Heart left ventricle (tissue), 13 donors: ENCODE measurements at regions not wholly inside any gene's neighbourhood (a gene's known extent, or its start where the extent isn't known, plus 50 kb on each side); places are given as distances from the start of the nearest gene placed in this dataset.

ENCODE experiments used
- CTCF ChIP-seq, 12 donors: fragments of 200-600 bp; sonication (generic) in 4 of 12; IDR thresholded peaks; one replicate each; pipeline versions ENCODE4 v1.5.0 to v1.8.0; 2018 to 2022; ENCODE audit warnings: antibody characterized with exemption in 12 of 12, mild to moderate bottlenecking in 5 of 12
- POLR2A ChIP-seq, 2 donors: fragments of 450-650 bp; IDR thresholded peaks; one replicate each; pipeline ENCODE4 v1.6.1; 2017; ENCODE audit warnings: antibody characterized with exemption in 2 of 2, mild to moderate bottlenecking in 2 of 2, moderate library complexity in 2 of 2
- donor health status: ischemic (EF 13 %, LVEDD 7.1; RV severe dilation, severe dysfunction).
- donor health status: DM: no; HTN: yes; CAD: no.
- donor health status: DM: no; HTN: no; CAD: no.
- donor health status: ischemic (EF 25% LVEDD 6.9; RV normal size, moderate dysfunction).
- donor health status: ischemic (EF 25% LVEDD 5.7; RV mildly dilated, moderate dysfunction).
- donor health status: ischemic (EF 35%, LVEDD 5.7; RV mildly dilated, moderate dysfunction).
- donor health status: nonischemic (EF 11% LVEDD 7.7; RV severe dilation, severe dysfunction).
- donor health status: DM: yes; HTN: yes; CAD: no.
- donor health status: PGD.
- donor health status: ischemic (EF 29% LVEDD 5.4; RV normal size, mild dysfunction).
- donor health status: nonischemic (EF 23%, LVEDD 6.1; RV moderate dilation, normal function).

DNA sequence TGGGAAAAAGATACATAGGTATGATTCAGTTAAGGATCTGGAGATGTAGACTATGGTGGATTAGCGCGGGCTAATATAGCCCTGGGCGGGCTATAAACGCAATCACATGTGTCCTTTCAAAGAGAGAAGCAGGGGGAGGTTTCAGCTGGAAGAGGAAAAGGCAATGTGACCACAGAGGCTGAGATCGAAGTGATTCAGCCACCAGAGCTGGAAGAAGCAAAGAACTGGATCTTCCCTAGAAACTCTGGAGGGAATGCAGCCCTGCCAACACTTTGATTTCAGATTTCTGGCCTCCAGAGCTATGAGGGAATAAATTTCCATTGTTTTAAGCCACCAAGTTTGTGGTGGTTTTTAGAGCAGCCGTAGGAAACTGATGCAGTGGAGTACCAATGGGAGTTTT is 81.5 kb upstream of the NHSL1 start:
- TF ChIP-seq CTCF (IDR thresholded peaks at IDR 0.05) = no peak
- TF ChIP-seq POLR2A (IDR thresholded peaks at IDR 0.05) = no peak
